GM12892 (cell line): ENCODE measurements at regions not wholly inside any gene's neighbourhood (a gene's known extent, or its start where the extent isn't known, plus 50 kb on each side); places are given as distances from the start of the nearest gene placed in this dataset.

Source experiments
- POLR2A ChIP-seq: IDR thresholded peaks from 2 replicates; pipeline ENCODE4 v1.6.1; 2011; ENCODE audit warnings: low read depth, low read length, control low read depth
- POLR2AphosphoS5 ChIP-seq: IDR thresholded peaks from 2 replicates; pipeline ENCODE4 v1.6.1; 2011; ENCODE audit warnings: low read depth, low read length, control low read depth
- TAF1 ChIP-seq: IDR thresholded peaks from 2 replicates; pipeline ENCODE4 v1.6.1; 2011; ENCODE audit warnings: low read depth, mild to moderate bottlenecking, control low read depth, low read length, borderline replicate concordance

- TF ChIP-seq POLR2A = no peak
- TF ChIP-seq TAF1 = no peak
- TF ChIP-seq POLR2AphosphoS5 = no peak
Observed at GRCh38 chr18:45386041-45386655, 229.1 kb upstream of the SLC14A2 start.
